ENCODE measurements at regions not wholly inside any gene's neighbourhood (a gene's known extent, or its start where the extent isn't known, plus 50 kb on each side); places are given as distances from the start of the nearest gene placed in this dataset.

DNA sequence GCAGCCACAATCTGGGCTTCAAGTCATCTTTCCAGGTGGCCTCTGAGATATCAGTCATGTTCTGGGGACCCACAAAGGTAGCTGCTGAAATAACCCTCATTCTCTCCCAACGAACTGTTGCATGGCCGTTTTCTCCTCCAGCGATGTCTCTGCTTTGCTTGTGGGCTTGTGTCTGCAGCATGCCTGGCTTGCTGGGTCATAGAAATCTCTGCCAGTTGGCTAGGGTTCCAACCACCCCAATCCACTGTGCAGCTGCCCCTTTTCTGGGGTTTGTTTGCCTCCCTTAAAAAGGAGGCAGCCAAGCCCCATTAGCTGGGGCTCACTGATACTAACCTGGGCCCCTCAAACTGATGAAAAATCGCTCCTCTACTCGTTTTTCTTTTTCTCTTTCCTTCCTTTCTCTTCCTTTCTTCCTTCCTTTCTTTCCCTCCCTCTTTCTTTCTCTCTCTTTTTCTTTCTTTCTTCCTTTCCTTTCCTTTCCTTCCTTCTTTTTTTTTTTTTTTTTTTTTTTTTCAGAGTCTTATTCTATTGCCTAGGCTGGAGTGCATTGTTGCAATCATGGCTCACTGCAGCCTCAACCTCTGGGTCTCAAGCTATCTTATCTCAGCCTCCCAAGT lies 680.0 kb downstream of the EPHA4 start:
- DNase-seq: no peak

- no peak for DNase-seq
Measured at GRCh38 chr2:220893411-220893810, 678.7 kb downstream of the EPHA4 start.

DNA sequence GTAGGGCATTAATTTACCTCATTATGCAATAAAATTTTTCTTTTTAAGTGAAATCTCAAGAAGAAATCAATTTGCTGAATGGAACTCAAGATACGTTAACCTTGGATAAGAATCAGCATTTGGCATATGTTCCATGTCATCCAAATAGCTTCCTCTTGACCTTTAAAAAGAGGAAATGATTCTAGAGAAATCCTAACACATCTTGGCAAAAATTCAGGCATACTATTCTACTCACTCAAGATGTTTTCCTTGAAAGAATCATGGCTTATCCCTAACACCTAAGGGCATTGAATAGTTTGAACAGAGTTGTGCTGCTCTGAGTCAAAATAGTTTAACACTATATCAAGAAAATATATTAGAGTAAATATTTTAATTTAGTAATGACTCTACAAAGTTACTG lies 678.0 kb downstream of the EPHA4 start:
- DNase-seq: no peak

DNA sequence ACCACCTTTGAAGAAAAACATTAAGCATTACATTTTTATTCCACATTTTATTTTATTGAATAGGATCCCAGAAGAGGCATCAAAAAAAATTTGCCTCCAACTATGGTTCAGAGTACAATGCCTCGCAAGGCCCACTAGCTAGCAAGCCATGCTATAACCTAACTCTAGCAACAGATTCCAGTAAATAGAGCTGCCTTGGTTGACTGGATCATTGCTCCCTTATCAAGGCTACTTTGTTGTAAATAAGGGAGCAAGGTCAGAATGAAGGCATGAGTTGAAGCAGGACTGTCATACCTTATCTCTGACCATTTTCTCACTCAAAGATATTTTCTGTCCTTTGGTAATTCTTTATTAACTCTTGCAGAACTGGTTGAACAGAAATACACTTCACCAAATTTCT lies 672.6 kb downstream of the EPHA4 start:
- DNase-seq: no peak

GRCh38 chr2:220904015-220904414 lies 668.1 kb downstream of the EPHA4 start:
- no peak for DNase-seq

DNA sequence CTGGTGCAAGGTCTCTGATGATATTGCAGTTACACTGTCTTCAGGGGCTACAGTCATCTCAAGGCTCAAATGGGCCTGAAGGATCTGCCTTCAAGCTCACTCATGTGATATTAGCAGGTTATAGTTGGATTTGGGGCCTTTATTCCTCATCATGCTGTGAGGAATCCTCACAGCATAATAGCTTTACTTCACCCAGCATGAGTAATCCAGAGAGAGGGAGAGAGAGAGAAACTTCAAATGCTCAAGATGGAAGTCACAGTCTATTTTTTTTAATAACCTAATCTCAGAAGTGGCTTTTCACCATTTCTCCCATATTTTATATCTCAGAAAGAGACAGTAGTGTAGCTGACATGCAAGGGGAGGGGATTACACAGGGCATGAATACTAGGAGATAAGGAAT lies 658.7 kb downstream of the EPHA4 start:
- DNase-seq: no peak

GRCh38 chr2:220915092-220915623 lies 656.9 kb downstream of the EPHA4 start:
- no peak for DNase-seq

DNA sequence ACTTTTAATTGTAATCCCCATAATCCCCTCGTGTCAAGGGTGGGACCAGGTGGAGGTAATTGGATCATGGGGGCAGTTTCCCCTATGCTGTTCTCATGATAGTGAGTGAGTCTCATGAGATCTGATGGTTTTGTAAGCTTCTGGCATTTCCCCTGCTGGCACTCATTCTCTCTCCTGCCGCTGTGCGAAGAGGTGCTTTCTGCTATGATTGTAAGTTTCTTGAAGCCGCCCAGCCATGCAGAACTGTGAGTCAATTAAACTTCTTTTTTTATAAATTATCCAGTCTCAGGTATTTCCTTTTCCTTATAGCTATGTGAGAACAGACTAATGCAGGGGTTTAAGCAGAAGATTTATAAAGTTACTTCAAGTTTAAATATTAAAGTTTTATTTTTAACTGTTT lies 655.2 kb downstream of the EPHA4 start:
- no peak for DNase-seq

GRCh38 chr2:220930271-220931076 lies 641.6 kb downstream of the EPHA4 start:
- no peak for DNase-seq

DNA sequence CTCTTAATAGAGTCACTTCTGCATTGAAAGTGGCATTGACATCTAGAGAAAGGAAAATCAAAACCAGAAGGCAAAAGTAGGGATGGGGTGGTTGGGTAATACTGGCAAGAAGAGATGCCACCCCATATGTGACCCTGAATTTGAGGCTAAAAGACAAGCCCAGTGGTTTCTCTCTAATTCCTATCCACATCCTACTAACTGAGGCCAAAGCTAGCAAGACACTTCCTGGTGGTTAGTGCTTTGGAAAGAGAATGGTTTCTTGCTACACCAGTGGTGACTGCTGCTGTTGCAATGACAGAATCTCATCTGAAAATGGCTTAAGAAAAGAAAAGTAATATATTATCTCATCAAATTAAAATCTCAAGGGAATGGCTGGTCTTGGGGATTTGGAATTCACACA lies 640.6 kb downstream of the EPHA4 start:
- DNase-seq: no peak

GRCh38 chr2:220932041-220932440 lies 640.1 kb downstream of the EPHA4 start:
- DNase-seq: no peak

DNA sequence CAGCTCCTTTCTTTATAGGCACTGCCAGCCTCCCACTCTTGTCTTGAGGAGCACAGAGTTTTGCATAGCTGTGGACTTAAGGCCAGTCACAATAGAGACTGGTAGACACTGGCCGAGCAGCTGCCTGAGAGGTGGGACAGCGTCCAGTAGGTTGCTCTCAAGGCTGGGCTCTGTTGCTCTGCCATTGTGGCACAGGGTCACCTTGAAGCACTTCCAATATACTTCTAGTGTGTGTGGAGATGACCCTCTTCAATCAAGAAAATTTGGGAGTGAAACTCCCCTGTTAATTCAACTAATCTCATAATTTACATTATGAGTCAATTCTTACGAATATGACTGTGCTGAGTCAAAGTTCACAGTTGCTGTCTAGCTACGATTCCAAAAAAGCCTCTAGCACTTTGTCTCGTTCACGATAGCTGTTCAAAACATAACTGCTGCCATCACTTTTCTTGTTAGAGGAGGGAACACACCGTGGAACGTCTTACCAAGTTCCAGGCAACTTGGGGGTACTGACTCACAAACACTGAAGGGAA lies 636.2 kb downstream of the EPHA4 start:
- no peak for DNase-seq

- DNase-seq: no peak
Measured at GRCh38 chr2:220936641-220937197, 635.4 kb downstream of the EPHA4 start.

DNA sequence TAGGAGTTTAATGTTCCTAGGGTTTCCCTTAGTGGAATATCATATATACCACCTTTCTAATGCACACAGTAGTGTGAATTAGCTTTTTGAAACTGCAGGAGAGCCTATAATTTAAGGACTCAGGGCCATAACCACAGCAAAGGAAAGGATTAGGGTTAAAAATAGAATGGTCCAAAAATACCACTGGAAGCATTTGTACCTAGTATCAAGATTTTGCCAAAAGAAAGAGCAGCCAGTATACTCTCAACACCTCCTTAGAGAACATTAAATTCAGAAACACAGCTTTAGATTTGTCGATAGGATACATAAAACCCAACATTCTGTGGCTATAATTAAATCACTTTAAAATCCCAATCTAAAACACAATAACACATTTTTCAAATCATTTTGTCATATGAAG lies 634.9 kb downstream of the EPHA4 start:
- no peak for DNase-seq

GRCh38 chr2:220940646-220941045 lies 631.5 kb downstream of the EPHA4 start:
- DNase-seq: peak; percentile 57

- DNase-seq: no peak
Measured at GRCh38 chr2:220941683-220942082, 630.4 kb downstream of the EPHA4 start.

GRCh38 chr2:220946552-220946951 lies 625.6 kb downstream of the EPHA4 start:
- DNase-seq: no peak

DNA sequence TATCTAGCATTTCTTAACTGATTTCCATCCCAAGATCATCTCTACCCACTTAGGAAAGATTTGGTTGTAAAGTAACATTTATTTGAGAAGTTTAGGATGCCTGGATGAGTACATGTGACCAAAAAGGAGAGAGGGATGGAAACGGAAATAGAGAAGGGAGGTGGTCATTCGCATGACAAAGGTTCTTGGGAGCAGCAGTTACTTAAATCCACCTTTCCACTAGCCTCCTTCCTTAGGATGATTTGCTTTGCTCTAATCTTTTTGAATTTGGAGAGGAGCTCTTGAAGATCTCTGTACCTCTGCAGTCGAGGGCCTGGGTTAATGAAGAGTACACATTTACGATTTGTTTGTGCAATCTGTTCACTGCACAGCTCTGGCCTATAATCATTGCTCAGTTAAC lies 623.5 kb downstream of the EPHA4 start:
- no peak for DNase-seq

GRCh38 chr2:220949466-220949865 lies 622.6 kb downstream of the EPHA4 start:
- DNase-seq: peak; percentile 57

DNA sequence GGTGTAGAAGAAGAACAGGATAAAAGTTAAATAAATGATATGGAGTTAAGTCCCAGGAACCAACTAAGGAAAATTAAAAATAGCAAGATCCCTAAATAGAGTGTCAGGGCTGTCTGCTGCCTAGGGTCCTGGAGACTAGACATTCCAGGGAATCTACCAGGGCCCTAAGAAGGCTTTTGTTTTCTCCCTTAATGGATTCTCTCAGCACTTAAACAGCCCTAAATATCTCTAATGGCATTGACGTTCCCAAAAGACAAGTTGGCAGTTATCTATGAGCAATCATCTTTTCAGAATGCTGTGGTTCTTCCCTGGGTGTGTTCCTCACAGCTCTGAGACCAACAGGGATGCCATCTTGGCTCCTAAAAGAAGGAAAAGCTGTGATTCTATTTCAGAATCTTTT lies 616.3 kb downstream of the EPHA4 start:
- no peak for DNase-seq

- no peak for DNase-seq
Measured at GRCh38 chr2:220956429-220956828, 615.7 kb downstream of the EPHA4 start.

DNA sequence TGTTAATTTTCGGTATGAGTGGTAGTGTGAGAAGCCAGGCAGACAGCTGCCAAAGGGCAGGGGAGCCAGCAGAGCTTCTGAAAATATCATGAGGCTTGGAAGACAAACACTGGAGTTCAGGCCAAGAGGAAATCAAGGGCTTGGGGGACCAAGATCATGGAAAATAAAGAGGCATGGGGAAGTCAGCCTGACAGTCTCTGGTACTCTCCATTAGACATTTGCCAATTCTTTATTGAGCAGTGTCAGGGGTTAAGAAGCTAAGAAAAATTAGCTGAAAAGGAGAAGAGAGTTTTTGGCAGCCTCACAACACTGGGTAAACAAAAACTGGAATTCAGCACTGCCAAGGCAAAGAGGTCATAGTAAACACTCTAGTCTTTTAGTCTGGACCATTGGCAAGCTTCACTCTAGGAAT lies 612.7 kb downstream of the EPHA4 start:
- DNase-seq: no peak

DNA sequence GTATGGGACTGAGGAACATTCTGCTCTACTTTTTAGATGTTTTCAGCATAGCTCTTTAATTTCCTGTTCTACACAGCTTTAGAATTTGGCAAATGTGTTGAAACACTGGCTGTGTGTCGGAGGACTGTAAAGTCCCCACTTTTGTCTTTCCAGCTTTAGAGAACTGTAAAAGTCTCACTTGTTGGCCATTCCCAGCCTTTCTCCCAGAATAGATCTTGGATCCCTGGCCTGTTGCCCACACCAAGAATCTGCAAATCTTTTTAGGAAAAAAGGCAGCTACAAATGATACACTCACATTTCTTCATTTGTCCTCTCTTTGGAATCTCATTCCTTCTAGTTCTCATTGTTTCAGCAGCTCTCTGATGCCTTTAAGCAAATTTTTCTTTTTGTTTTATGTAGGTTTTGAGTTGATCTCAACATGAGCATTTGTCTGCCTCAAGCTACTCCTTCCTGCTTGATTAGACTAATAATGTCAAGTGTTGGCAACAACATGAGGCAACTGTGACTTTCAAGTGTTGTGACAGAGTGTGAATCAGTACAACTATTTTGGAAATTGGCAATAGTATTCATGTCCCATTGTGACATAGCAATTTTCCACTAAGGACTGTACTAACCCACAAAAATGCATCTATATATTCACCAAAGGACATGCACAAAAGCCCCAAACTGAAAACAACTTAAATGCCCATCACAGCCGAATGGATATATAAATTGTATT lies 610.8 kb downstream of the EPHA4 start:
- DNase-seq: no peak
